SKM-1 (cell line): ENCODE measurements at regions not wholly inside any gene's neighbourhood (a gene's known extent, or its start where the extent isn't known, plus 50 kb on each side); places are given as distances from the start of the nearest gene placed in this dataset.
"Not testable (repeated sequence)": the region's sequence is repeated elsewhere in the genome, so short reads cannot be mapped to it uniquely, and the experiment has no call there.

Experiments
- DNase-seq: peaks from one replicate; lab custom pipeline; 2025; ENCODE audit not compliant: unreplicated experiment; lab: John Stamatoyannopoulos, UW

GRCh38 chr5:108590799-108591198, 156.9 kb upstream of the FER start:
- no peak for DNase-seq

- no peak for DNase-seq
These were observed 159.4 kb upstream of the FER start for GRCh38 chr5:108588323-108588722.

DNA sequence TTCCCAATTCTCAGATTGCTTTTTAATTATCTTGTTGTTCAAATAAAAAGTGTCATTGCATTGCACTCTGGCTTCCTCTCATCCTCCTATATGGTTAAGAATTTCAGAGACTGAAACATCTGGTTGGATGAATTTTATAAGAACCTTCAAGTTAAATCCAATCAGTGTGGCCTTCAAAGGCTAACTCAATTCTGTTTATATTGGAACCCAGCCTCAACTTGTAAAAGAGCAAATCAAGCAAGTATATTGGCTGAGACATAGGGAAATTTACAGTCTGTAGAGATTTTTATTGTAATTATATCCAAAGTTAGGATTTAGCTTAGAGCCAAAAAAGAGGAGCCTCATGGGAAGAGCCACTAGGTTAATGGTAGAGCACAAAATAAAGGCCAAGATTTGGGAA, 159.9 kb upstream of the FER start:
- no peak for DNase-seq

DNA sequence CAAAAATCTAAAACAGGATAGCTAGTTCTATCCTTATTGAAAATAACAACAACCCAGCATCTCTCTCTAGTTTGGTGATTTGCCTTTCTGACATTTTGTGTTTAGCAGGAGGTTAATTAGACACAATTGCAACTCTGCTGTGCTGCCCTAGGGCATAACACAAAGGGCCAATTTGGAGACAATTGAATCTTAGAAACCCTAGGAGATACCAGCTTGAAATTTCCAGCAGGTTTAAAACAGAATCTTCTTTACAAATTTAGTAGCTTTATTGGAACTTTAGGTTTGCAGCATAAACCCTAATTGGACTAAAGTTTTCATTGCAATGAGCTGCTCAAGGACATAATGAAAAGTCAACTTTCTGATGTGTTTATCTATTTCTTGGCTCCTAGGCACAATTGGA, 166.7 kb upstream of the FER start:
- no peak for DNase-seq

DNA sequence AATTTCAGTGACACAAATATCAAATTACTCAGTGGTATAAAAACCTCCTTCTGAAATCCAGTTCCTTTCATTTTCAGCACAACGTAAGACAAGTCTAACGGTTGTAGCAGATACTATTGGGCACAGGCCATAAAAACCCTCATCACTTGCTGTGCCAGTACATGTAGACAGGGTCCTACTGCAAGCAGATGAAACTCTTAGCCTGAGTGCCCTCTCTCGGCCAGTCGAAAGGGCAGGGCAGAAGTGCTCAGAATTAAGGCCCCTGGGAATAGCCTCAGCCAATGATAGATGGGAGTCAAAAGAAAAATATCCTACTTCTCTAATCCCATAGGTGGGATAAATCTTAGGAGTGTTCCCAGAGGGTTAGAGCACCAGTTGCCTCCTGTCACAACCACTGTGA, 168.5 kb upstream of the FER start:
- DNase-seq: no peak

- no peak for DNase-seq
These were observed 168.9 kb upstream of the FER start for GRCh38 chr5:108578791-108579190.

GRCh38 chr5:108567429-108567828, 180.3 kb upstream of the FER start:
- no peak for DNase-seq

GRCh38 chr5:108564441-108564840, 182.5 kb upstream of the FBXL17 start:
- no peak for DNase-seq

- DNase-seq: no peak
These were observed 180.2 kb upstream of the FBXL17 start for GRCh38 chr5:108562205-108562454.

DNA sequence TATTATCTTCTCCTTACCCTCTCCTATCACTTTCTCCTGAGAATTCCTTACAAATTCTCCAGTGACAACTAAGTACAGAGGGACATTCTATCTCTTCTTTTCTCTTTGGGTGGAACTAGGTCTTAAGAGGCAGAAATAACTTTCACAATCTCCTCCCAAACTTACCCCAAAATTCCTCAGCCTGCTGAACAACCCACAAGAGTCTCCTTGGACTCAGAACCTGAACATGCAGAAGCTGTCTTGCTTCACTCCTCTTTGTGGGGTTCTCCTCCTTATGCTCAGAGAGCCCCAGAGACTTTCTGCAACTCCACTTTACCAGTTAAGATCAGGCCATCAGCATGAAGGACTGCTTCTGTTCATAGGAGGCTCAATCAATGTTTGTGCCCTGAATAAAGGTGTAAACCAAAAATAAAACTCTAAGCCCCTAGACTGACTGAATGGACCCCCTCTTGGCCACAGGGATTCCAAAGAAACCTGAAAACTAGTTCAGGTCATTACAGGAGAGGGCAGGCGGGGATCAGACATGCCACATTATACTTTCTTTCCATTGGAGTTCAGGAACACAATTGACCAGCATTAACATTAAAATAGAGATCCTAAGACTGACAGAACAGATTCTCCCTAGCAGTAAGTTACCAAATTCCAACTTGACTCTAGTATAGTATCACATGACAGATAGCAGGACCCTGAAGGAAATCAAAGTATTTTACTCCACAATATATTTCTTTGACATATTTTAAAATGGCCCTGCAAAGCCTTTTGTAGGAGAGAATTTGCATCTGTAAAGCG, 179.7 kb upstream of the FBXL17 start:
- DNase-seq: no peak

DNA sequence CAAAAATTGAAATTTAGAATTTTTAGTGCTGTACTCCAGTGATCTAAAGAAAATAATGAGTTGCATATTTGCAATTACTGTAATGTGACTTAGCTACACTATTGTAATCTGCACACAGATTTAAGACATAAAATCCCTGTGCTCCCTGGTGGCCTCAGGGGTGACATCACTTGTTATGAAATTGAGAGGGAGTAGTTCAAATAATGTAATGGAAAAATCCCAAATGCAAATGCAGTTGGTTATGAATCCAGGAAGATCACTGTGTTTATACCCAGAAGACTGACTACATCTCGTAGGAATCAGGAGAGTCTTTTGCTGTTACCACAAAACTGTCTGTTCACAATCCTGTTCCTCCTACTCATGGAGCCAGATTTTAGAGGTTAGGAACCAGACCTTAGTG, 178.7 kb upstream of the FBXL17 start:
- no peak for DNase-seq

DNA sequence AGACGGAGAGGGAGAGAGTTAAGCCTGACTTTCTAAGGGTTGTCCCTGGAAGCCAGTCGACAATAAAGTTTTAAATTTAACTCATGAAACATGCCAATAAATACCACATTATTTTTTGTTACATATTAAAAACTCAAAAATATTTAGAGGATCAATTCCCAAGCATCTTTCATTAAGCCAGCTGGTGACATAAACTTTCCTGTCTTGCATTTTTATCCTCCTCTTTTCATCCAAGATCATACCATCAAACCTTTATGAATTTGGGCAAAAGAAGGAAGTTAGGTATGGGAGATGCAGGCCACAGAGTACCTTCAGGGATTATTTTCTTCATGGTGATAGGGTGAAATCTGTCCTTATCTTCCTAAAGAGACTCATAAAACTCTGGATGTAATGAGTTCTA, 178.3 kb upstream of the FBXL17 start:
- no peak for DNase-seq

DNA sequence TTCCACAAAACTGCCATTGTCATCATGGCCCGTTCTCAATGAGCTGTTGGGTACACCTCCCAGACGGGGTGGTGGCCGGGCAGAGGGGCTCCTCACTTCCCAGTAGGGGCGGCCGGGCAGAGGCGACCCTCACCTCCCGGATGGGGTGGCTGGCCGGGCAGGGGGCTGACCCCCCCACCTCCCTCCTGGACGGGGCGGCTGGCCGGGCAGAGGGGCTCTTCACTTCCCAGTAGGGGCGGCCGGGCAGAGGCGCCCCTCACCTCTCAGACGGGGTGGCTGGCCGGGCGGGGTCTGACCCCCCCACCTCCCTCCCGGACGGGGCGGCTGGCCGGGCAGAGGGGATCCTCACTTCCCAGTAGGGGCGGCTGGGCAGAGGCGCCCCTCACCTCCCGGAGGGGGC, 176.9 kb upstream of the FBXL17 start:
- DNase-seq: not testable (repeated sequence)

DNA sequence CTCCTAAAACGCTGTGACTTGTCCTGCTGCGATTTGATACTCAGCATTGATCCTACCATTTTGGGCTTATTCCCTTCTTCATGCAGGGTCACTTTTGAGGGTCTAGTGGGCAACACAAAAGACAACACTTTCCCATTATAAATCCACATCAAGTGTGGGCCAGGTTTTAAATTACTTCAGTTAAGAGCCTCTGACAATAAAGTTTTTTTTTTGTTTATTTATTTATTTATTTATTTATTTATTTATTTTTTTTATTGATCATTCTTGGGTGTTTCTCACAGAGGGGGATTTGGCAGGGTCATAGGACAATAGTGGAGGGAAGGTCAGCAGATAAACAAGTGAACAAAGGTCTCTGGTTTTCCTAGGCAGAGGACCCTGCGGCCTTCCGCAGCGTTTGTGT, 176.2 kb upstream of the FBXL17 start:
- DNase-seq: not testable (repeated sequence)

DNA sequence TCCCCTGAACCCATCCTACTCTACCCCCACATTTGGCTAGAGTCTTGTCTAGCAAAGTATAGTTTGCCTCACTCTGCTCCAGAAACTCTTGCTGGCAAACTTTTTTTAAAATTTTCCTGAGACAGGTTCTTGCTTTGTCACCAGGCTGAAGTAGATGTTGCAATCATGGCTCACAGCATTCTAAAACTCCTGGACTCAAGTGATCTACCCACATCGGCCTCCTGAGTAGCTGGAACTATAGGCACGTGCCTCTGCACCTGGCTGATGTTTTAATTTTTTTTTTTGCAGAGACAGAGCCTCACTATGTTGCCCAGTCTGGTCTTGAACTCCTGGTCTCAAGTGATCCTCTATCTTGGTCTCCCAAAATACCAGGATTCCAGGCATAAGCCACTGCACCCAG, 175.8 kb upstream of the FBXL17 start:
- DNase-seq: no peak

- no peak for DNase-seq
These were observed 174.7 kb upstream of the FBXL17 start for GRCh38 chr5:108556441-108557145.

- DNase-seq: no peak
These were observed 167.0 kb upstream of the FBXL17 start for GRCh38 chr5:108548684-108549596.

- no peak for DNase-seq
These were observed 165.0 kb upstream of the FBXL17 start for GRCh38 chr5:108546939-108547338.

DNA sequence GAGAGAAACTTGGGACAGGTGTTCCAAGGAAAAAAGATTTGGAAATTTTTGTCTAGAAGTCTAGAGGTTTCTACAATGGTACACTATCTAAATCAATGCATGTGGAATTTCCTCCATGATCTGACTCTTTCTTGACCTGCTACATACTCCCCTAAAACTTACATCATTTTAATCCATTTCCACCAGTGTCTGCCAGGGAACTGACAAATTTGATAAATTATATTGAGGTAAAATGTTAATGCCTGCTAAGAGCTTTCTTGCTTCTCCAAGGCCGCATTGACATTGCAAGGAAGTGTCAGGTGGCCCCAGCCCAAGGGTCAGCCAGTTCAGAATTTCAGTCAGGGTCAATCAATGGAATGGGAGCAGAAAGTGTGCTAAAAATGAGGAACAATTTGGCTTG, 163.4 kb upstream of the FBXL17 start:
- DNase-seq: no peak

DNA sequence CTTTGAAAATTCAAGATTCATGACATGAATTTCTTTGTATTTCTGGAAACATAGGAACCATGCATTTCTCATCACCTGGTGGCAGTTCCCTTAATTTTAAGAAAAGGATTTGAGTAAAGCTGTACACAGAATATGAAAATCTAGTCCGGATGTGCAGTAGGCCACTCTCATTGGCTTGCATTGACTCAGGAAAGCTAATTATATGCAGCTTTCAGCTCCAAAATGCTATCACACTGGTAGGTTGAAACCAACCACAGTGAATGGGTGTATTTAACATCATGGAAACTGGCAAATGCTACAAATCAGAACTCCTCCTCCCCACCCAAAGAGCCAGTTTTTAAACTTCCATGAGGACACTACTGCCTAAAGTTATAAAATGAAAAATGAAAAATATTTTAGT, 161.6 kb upstream of the FBXL17 start:
- no peak for DNase-seq

GRCh38 chr5:108541836-108542235, 159.9 kb upstream of the FBXL17 start:
- DNase-seq: no peak

DNA sequence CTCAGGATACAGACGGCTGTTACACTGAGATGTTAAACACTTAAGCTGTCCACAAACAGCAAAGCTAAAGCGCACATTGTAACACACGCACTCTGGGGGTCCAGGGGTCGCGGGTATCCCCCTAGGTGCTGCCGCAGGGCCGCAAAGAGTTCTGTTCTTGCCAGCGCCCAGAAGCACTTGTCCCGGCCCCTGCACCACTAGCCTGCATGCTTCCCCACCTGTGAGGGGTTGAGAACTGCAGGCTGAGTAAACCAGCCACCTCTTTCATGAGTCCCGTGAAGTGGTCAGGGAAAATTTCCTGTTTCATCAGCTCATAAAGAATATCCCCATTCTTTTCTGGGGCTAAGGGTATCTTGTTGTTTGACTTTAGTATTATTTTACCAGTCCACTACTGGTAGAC, 154.4 kb upstream of the FBXL17 start:
- no peak for DNase-seq
